ENCODE measurements at regions not wholly inside any gene's neighbourhood (a gene's known extent, or its start where the extent isn't known, plus 50 kb on each side); places are given as distances from the start of the nearest gene placed in this dataset.
"Not testable (repeated sequence)": the region's sequence is repeated elsewhere in the genome, so short reads cannot be mapped to it uniquely, and the experiment has no call there.

DNA sequence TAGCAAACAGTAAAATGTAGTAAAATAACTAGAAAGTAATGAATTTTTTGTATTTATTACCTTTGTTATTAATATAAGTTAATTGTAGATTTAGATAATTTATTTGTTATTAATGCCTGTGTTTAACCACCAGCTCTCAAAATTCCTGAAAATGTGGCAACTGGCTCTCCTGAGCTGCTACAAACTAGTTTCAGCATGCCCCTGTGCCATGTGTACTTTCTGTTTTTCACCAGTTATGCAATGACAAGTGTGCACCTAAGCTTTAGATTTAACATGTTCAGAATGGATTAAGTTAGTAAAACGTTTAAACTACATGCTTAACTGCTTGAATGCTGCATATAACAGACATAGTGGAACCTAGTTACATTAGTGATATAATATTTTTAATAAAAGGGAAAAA is 88.1 kb downstream of the POSTN start:
- DNase-seq: no peak

DNA sequence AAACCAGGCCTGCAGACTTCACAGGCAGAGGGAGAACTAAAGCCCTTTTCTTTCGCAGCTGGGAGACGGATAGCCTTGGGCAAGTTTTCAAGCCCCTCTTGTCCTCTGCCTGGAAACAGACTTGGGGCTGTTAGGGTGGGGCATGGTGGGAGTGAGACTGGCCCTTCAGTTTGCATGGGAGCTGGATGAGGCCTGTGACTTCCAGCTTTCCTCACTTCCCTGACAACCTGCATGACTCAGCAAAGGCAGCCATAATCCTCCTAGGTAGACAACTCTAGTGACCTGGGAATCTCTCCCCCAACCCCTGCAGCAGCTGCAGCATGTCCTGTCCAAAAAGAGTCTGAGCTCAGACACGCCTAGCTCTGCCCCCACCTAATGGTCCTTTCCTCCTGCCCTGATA is 93.0 kb downstream of the POSTN start:
- no peak for DNase-seq

DNA sequence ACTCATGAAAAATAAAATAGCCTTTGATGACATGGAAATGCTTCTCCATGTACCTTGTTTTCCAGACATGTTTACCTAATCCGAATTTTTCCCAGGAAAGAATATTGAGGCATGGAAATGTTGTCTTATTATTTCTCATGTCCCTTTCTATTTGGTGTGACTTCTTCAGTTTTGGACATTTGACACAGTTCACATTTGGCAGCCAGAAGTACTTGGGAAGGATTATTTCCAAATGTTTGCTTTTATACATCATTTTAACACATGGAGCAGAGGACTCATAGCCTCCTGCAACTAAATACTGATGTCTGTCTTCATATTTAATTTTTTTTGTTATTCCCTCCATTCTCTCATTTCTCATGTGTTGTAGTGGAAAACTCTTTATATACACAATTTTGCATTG is 94.3 kb downstream of the POSTN start:
- DNase-seq: no peak

DNA sequence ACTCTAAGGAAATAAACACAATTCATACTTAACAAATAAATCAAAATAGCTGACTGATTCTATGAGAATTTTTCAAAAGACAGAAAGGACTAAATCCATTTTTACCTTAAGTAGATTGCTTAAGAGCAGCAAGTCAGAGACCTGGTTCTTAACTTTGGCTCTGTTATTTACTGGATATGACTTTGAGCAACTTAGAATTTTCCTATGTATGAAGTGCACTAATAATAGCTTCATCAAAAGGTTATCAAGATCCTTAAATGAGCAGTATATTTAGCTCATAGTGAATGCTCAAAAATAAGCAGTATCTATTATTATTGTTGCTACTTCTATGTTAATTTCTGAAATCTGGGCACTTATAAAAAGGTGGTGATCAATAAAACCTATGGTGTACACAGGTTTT is 95.3 kb downstream of the POSTN start:
- DNase-seq: no peak

DNA sequence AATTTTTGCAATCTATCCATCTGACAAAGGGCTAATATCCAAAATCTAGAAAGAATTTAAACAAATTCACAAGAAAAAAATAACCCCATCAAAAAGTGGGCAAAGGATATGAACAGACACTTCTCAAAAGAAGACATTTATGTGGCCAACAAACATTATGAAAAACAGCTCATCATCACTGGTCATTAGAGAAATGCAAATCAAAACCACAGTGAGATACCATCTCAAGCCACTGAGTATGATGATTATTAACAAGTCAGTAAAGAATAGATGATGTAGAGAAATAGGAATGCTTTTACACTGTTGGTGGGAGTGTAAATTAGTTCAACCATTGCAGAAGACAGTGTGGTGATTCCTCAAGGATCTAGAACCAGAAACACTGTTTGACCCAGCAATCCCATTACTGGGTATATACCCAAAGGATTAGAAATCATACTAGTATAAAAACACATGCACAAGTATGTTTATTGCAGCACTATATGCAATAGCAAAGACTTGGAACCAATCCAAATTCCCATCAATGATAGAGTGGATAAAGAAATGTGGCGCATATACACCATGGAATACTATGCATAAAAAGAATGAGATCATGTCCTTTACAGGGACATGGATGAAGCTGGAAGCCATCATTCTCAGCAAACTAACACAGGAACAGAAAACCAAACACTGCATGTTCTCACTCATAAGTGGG is 96.1 kb downstream of the POSTN start:
- DNase-seq: not testable (repeated sequence)

DNA sequence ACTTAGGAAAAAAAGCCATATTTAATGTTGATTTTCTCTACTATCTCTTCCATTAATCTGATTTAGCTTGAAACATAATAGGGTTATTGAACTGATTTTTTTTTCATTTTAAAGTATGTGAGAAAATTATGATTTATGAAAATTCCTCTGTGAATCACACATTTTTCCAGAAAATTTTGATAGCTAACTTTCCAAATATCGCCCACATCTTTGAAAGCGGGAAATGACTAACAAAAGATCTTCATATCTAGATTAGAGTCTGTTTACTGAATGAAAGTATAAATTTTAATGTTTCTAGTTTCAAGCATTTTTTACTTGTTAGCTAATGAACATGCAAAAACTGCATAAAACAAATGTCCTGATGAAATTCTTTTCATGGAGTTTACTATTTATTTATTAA is 97.4 kb downstream of the POSTN start:
- no peak for DNase-seq

DNA sequence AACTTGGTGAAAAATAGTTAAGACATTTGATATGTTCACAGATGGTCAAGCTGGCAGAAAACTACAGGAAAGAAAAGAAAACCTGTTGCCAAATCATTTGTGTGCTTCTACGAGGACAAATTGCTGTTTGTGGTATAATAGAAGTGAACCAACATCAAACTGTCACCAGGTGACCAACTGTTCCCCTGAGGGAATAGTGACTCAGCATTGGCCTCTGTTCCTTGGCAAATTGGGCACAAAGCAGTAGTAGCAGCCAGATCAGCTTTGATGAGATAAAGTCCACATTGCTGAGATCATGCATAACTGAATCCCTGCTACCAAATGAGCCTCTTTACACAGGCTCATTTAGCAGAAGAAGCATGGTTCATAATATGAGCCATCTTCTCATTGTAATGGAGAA is 103.5 kb downstream of the POSTN start:
- DNase-seq: no peak

DNA sequence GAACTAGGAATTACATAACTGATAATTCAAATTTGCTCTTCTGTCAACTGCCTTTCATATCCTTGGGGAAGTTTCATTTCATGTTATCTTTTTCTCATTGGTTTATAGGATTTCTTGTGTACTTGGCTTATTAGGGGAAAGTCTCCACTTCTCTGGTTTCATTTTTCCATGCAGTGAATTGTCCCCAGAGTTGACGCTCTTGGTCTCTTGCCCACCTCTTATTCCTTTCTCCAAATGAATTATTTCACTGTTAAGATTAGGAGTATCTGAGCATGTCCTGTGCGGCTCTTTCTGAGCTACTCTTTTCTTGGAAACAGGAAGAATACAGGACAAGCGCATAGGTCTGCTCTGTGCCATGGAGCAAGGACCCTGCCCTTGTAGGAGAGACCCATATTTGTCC is 104.8 kb downstream of the POSTN start:
- DNase-seq: no peak

DNA sequence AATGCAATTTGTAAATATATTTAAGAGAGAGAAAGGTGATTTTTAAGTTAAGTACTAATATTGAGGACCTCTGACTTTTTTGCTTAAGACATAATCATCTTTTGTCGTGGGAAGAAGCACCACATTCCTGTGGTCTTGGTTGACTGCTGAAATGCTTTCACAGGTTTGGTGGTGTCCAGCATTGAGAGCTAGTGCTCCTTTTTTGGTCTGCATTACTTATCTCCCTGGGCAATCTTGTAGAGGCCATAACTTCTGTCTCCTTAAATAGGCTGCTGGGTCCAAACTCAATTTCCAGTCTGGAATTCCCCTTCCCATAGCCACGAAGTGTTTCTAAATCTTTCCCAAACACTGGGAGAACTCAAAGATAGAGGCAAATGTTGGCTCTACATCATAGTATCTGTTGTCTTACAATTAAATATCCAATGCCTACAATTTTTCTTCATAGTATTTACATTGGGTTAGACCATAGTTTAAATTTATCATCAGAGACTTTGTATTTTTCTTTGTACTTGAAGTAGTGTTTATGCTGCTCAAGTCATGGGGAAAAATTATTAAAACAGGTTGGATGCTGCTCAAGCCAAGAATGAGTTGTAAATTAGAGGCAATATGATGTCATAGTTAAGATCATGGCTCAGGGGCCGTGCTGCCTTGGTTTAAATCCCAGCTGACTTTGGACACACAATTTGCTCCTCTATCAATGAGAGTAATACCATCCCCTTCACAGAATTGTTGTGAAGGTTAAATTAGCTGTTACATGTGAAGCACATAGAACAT is 105.6 kb downstream of the POSTN start:
- no peak for DNase-seq

DNA sequence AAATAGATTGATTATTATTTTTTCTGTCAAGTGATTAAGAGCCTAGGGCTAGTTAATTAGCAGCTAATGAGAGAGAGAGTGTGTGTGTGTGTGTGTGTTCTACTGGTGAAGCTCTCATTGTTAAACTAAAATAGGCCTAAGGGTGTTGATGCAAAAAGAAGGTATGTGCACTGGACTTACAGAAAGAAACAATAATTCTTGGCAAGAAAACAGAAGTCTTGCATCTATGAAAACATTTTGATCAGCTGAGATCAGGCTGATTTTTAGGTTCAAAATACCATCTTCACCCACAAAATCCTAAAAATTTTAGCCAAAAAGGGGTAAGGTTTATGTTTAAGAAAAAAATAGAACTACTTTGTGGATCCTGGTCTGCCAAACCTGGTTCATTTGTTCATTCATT is 106.5 kb downstream of the POSTN start:
- DNase-seq: no peak

DNA sequence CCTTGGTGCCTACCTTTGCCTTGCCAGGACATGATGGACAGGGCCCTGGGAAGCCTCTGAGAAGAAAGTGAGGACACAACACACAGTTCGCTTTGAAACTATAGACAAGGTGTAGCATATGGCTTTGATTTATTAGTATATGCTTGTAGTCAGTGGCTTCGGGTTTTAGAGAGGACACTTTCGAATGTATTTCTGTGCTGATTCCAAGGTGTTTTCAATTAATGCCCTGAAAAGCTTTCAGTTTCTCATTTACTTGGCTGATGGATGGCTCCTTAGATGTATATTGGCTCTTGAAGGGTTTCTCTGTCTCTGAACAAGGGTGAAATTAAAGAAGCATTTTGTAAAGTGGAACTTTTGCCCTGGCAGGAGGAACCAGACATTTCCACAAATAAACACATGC is 106.9 kb downstream of the POSTN start:
- DNase-seq: no peak

DNA sequence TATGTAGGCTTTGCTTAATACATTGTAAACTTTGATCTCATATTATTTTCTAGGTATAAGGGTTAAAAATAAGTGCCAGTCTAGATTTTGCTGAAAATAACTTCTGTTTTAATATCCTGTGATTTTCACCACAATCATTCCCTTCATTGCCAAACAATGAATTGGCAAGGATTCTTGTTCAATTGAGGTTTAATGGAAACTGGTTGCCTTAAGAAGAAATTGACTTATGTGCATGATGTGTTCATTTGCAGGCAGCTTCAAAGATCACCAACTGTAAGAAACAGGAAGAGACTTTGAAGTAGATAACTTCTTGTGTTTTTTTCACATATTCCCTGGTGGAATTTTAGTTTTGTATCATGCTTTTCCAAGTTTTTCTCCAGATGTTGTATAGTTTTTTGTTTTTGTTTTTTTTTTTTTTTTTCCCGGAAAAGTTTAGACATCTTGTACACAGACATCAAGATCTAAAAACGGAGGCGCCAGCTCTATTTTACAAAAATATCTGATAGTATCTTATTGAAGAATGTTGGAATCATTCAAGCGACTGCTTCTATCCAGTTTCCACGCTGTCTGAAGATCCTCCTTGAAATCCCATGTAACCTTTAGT is 108.3 kb downstream of the POSTN start:
- DNase-seq: no peak

DNA sequence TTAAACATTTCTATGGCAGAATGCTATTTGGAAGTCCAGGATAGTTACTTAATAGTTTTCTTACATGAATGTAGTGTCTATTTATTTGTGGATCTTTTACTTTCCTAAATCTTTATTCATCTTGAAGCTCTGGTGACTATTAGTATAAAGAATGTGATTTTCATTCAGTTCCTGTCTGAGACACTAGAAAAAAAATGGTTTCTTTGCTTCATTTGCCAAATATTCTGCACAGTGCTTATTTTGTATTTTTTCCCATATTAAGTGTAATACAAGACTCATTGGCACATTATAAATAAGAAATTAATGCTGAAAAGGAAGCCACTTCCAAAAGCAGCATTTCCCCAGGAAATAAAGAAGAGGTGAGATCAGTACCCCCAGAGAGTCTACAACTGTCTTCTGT is 109.8 kb downstream of the POSTN start:
- no peak for DNase-seq

DNA sequence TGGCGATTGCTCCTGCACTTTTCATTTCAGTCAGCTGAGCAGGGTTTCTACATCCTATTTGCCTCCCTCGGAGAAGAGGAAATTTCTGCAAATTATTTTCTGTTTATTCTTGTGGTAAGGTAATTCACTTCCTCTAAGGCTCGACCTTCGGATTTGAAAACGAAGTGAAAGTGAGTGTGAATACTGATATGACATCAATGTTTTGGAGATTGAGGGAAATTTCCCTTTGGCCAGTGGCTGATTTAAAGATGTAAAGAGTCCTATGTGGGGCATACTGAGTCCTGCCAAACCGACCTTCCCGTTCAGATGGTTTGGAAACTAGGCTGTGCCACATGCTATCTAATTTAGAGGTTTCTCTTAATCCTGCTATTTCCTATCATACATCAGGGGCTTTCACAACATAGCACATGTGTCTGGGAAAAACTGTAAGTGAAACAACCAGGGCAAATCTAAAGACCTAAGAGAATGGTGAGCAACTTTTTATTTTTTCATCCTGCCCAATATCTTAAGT is 112.3 kb downstream of the POSTN start:
- DNase-seq: peak; percentile 66

DNA sequence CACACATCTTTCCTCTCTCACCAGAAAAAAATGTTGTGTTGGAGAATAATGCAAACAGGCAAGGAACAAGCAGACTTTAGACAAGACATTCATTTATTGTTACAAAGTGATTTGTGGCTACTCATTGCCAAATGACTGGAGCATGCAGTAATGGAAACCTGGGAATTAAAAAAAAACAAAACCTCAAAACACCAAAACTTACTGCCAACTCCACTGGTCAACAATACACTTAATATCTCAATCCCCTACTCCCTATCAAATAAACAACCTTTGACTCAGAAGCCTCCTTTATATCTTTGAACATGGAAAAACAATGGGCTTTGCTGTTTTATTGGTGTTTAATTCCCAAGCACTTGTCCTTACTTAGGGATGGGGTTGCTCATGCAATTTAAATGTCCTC is 112.8 kb downstream of the POSTN start:
- no peak for DNase-seq

DNA sequence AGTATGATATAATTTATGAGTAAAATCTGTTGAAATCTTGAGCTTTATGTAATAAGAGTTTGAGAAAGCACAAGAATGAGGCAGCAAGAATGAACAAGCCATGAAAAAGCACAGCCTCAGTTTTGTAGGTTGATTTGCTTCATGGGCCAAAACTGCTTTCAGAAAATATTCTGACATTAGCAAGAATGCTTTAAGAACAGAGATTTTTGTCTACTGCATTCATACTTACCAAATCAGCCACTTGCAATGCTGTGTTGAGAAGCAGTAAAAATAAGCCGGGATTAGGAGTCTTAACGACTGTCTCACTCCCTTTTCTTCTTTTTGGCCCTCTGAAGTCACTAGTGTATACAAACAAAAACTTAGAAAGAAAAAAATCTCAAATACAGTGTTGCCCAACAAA is 114.5 kb downstream of the POSTN start:
- DNase-seq: no peak

DNA sequence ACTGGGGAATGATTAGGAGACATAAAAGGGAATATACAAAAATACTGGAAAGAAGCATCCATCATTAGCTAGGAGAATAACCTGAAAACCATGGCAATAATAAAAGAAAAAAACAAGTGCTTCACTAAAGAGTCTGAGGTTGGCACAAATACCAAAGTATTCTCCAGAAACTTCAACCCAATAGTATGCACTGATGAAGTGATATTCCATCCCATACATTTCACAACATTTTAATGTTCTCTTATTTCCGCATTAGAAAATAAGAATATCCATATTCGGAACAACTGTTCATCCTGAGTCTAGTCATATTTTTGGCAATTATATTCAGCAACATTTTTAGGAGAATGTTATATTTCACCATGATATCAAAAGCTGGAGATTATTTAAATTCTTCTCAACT is 116.2 kb downstream of the POSTN start:
- no peak for DNase-seq

DNA sequence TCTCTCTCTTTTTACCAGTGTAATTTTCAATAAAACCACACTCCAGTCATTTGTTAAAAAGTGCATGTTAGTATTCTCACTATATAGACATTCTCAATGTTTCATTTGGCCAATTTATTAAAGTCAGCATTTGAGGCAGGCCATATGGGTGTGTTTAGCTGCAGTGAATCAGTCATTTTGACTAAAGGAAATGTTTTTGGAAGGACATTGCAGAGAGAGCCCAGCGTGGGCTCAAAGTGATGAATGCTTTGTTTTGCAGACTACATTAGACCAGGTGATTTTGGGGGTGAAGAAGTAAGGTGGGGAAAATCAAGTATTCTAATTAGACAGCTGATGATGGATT is 116.7 kb downstream of the POSTN start:
- DNase-seq: no peak

DNA sequence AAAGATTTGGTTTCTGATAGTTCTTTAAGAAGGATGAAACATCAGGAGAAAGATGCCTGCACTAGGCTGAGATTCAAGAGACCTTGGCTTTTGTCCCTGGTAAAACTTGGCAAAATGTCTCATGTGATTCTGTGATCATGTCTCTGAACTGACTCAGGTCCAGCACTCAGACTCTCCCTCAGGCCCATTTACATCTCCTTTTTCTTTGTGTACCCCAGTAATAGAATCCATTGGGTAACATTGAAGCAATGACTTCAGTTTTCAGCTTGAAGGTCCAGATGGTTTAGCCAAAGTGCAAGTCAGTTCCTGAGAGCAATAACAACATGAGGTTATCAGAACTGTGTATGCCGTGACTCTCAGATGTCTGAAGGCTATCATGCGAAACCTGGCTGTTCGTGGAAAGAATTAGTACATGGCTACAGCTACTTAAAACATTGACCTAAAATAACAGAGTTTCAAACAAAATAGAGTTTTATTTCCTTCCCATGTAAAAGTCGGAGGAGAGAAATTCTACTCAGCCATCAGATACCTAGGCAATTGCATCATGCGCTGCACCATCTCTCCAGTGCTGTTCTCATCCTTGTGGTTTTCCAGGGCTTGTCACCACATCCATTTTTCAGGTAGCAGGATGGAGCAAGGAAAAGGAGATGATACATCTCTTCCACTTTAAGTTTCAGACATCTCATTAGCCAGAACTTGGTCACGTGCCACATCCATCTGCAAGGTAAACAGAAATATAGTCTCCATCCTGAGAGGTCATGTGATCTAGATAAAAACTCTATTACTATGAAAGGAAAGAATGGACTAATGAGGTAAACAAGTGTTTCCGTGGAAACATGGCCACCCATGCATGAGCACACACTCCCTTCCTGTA is 117.3 kb downstream of the POSTN start:
- no peak for DNase-seq

DNA sequence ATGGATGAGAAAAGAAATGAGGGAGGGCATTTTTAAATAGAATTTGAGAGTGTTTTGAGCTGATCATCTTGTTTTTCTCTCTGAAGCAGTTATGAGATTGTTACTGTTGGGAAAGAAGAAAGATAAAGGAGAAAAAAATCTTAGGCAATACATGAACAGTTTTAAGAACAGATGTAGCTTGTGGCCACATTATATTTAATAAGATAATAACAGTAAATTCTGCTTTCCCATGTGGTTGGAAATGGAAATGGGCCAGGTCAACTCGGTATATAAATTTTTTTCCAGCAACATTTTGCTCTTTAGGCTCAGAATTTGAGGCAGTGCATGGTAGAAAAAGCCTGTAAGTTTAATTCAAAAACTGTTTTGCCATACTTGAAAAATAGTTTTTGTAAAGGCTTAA is 118.7 kb downstream of the POSTN start:
- DNase-seq: no peak

DNA sequence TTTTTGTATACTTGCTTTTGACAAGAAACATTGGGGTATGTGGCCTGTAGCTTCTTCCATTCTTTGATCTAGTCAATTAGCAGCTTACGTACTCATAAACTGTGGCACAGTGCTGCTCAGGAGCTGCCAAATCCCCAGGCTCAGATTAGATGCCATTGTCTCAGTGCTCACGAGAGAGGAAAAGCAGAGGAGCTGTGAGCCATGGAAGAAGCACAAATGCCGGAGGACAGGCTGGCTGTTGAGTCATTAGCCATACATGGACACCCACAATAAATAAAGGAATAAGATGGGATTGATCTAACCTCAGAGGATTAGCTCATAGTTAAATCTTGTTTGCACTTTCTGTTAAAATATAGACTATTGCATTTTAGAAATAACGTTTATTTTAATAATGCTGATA is 121.7 kb downstream of the POSTN start:
- DNase-seq: no peak

DNA sequence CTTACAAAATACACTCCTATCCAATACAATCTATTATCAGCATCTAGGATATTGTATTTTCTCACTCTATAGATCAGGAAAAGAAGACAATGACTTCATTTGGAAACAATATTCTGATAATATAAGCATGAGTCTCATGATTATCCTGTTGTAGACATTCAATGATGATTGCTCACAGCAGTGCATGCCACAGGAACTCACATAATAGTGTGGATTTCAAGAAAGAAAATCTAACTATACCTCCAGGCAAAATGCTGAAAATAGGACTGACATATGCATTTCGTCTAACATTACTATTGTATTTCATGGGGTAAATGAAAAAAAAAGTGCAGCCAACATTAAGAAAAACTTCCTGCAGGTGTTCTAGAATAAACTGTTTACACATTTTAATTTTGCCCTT is 122.6 kb downstream of the POSTN start:
- DNase-seq: no peak

DNA sequence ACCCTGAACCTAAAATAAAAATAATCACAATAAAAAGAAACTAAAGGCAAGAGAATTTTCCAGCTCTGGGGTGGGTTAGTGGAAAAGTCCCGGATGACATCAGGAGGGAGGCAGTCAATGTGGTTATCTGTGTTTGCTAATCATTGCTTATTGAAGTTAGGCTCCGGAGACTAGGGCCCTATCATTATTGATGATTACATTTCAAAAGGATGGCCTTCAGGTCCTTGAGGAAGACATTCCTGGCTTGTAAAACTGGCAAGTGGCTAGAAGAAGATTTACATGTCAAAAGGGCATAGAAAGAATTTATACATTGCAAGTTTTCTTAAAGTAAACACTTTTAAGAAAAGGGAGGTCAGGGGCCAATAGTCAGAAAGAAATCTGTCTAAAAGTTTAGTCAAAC is 123.4 kb downstream of the POSTN start:
- DNase-seq: no peak

Data from MV-4-11 (cell line).